GM04504 (cell line): ENCODE measurements at regions not wholly inside any gene's neighbourhood (a gene's known extent, or its start where the extent isn't known, plus 50 kb on each side); places are given as distances from the start of the nearest gene placed in this dataset.
"Not testable (repeated sequence)": the region's sequence is repeated elsewhere in the genome, so short reads cannot be mapped to it uniquely, and the experiment has no call there.

Experiments used
- DNase-seq: peaks from one replicate; pipeline ENCODE4 v3.0.0-alpha.2; 2012; ENCODE audit warnings: low read depth

DNA sequence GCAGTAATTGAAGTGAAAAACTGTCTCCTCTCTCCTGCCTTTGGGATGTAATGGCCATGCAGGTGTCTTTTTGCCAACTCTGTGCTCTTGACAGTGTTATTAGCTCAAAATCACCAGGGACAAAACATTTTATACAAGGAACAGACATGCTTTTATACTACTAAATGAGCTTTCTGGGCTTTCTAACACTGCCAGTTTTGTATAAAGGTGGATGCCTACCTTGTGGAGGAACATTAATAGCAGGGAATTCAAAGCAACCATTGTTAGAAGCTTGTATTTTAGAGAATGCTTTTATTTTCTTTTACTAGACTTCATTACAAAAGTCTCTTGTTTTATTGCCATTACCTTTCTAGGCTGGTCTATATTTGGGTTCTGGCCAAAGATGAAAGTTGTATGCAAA, 54.7 kb upstream of the ARSJ start:
- DNase-seq: no peak

- no peak for DNase-seq
Measured at GRCh38 chr4:114036426-114036825, 57.0 kb upstream of the ARSJ start.

- no peak for DNase-seq
Measured at GRCh38 chr4:114036864-114037263, 57.4 kb upstream of the ARSJ start.

DNA sequence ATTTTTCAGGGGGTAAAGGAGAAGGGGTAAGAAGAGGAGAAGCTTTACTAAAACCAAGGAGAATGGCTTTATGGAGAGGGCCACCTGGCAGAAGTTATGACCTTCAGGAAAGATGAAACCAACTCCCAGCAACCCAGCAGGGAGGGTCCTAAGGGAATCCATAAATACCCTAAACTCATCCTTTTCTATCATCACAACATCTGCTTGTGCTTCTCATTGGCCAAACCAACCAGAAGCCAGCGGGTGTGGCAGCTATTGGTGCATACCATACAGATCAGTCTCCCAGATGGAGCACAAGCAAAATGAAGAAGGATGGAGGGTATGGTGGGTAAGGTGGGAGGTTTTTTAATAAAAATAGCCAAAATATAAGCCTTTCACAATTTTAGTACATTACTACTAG, 58.5 kb upstream of the ARSJ start:
- DNase-seq: no peak

DNA sequence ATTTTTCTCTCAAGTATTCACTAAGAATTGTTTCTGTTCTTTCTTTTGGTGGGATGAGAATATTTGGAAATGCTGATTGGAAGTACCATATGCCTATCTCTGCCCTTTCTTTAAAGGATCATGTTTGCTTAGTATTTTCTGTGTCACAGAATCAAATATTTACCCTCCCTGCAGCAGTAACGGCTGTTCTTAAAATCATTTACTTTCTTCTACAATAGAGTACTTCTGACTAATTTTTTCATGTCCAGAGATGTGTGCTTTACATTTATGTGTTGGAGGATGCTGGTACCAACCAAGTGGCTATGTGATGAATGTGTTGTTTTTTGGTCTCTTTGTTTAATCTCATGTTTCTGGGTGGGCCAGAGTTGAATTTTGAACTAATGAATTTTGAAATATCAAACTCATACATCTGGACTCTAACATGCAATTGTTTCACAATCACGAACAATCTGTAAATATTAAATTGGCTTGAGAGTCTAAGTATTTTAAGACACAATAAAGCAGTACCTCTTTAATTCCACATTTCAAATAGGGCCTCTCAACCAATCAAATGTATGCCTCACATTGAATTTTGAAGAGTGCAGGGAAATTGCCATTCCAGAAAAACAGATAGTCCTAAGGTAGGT, 59.4 kb upstream of the ARSJ start:
- DNase-seq: no peak

- no peak for DNase-seq
Measured at GRCh38 chr4:114040319-114041116, 61.1 kb upstream of the ARSJ start.

- no peak for DNase-seq
Measured at GRCh38 chr4:114041117-114041475, 61.6 kb upstream of the ARSJ start.

GRCh38 chr4:114043116-114043515, 63.7 kb upstream of the ARSJ start:
- no peak for DNase-seq

DNA sequence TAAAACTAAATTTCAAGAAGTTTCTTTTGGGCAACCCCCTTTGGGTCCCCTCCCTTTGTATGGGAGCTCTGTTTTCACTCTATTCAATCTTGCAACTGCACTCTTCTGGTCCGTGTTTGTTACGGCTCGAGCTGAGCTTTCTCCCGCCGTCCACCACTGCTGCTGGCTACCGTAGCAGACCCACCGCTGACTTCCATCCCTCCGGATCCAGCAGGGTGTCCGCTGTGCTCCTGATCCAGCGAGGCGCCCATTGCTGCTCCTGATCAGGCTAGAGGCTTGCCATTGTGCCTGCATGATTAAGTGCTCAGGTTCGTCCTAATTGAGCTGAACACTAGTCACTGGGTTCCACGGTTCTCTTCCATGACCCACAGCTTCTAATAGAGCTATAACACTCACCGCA, 64.9 kb upstream of the ARSJ start:
- DNase-seq: not testable (repeated sequence)

DNA sequence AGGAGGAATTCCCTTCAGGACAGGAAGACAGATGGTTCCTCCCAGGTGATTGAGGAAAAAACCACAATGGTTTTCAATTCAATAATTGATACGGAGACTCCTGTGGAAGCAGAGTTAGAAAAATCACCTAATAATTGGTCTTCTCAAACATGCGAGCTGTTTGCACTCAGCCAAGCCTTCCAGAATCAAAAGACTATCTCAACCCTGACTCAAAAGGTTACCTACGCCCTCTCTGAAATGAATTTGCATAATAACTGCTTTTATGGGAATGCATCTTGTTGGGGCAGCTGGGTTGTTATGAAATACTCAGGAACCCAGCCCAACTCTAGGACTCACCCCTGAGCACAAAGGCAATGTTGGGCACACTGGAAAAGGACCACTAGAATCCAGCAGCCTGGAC, 66.9 kb upstream of the ARSJ start:
- no peak for DNase-seq

DNA sequence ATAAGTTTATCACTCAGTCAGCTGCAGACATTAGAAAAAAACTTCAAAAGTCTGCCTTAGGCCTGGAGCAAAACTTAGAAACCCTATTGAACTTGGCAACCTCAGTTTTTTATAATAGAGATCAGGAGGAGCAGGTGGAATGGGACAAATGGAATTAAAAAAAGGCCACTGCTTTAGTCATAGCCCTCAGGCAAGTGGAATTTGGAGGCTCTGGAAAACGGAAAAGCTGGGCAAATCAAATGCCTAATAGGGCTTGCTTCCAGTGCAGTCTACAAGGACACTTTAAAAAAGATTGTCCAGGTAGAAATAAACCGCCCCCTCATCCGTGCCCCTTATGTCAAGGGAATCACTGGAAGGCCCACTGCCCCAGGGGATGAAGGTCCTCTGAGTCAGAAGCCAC, 68.7 kb upstream of the ARSJ start:
- DNase-seq: not testable (repeated sequence)

DNA sequence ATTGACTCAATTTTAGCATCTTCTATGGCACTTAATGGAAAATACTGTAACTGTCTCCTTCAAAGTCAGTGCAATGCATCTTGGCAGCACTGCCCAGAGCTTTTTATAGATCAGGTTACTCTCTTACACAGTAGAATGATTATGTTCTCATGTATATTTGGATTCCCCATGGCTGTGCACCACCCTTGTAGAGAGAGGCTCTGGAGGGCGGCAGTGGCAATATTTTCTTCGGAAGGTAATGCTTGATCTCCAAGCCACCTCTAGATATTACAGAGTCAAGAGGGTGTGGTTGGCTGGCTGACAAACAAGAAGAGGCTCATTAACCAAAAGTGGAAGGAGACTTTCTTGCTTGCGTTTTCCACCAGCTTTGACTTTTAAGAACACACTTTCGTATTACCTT, 72.8 kb upstream of the ARSJ start:
- no peak for DNase-seq

- no peak for DNase-seq
Measured at GRCh38 chr4:114056599-114056998, 77.2 kb upstream of the ARSJ start.

GRCh38 chr4:114057746-114058145, 78.3 kb upstream of the ARSJ start:
- no peak for DNase-seq

GRCh38 chr4:114062499-114062898, 83.1 kb upstream of the ARSJ start:
- no peak for DNase-seq

- DNase-seq: no peak
Measured at GRCh38 chr4:114072781-114073180, 93.3 kb upstream of the ARSJ start.

GRCh38 chr4:114076899-114077570, 97.6 kb upstream of the ARSJ start:
- no peak for DNase-seq

DNA sequence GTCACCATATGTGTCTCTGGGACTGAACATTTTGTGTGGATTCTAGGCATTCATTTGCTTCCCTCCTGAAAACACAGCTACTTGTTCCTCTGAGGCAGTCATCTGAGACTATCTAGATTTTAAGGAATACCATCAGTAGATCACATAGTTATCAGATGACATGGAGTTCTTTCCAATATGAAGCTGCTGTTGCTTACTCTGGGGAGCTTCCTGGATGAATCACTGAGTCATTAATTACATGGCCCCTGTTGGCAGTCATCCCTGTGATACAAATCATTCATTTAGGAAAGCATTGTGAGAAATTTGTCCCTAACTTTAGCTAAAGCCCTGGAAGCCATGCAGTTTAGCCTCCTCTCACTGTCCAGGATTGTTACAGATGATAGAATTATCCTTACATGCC, 98.2 kb upstream of the ARSJ start:
- DNase-seq: peak; percentile 90

DNA sequence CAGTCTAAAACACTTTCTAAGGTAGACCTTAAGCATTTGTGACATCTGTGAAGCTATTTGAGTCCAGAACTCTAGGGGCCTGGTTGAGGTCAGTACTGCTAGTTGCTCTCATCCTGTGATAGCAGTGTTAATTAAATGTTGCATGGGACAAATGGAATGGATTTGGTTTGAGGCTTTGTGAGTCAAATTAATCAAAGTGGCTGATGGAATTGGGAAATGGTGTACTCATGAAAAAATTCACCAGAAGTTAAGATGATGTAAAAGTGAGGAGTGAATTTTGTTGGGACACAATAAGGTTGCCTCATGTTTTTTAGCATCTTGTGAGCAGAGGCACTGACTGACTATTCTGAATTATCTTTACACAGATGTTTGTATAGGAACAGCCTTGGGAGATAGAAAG, 99.2 kb upstream of the ARSJ start:
- DNase-seq: no peak

DNA sequence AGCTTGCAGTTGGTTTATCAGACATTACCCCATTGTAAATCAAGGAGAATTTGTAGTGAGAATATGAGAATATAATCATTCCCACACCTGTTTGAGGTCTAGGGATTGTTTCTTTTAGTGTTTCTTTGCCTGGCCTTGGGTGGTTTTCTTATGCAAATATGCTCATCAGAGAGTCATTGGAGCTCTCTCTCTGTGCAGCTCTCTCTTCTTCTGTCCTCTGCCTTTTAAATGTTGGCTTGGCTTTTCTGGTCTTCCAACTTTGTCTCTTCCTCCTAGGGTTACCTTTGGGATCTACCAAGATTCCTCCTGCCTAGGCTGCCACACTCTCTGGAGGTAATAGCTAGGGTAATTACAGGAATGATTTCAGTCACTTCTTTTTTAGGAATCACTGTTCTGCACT, 102.3 kb upstream of the ARSJ start:
- no peak for DNase-seq

- DNase-seq: no peak
Measured at GRCh38 chr4:114082348-114082747, 102.9 kb upstream of the ARSJ start.

DNA sequence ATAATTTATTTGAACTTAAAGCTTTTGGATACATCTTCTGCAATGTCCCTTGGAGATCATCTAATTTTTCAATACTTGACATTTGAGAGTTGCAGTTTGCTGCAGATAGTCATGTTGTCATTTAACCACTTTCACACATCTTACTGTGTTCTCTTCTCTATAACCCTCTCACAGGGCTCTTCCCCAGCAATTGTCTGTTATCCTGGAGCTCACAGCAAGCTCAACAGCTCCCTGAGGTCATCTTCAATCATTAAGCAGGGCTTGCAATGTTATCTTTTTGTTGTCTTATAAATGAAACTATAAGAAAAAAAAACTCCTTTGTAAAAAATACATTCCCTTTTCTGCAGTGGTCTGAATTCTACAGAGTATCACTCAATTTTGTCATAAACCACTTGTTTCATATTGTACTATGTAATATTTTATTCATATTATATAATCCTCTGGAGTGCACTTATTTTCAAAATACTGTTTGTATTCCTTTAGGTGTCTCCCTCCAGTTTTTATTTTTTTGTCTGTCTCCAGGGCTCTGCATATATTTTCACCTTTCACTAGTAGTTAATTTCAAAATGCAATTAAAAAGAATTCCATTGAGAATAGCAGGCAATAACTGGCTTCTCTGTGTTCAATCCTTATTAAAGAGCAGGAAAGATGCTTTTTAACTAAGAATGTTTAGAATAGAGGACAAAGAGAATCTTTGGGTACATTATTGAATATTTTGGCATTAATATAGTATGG, 106.3 kb upstream of the ARSJ start:
- DNase-seq: no peak
